ENCODE measurements at regions not wholly inside any gene's neighbourhood (a gene's known extent, or its start where the extent isn't known, plus 50 kb on each side); places are given as distances from the start of the nearest gene placed in this dataset.

GRCh38 chr4:152110780-152111179 is 350.0 kb upstream of the GATB start:
- TF ChIP-seq, protein P1, sequence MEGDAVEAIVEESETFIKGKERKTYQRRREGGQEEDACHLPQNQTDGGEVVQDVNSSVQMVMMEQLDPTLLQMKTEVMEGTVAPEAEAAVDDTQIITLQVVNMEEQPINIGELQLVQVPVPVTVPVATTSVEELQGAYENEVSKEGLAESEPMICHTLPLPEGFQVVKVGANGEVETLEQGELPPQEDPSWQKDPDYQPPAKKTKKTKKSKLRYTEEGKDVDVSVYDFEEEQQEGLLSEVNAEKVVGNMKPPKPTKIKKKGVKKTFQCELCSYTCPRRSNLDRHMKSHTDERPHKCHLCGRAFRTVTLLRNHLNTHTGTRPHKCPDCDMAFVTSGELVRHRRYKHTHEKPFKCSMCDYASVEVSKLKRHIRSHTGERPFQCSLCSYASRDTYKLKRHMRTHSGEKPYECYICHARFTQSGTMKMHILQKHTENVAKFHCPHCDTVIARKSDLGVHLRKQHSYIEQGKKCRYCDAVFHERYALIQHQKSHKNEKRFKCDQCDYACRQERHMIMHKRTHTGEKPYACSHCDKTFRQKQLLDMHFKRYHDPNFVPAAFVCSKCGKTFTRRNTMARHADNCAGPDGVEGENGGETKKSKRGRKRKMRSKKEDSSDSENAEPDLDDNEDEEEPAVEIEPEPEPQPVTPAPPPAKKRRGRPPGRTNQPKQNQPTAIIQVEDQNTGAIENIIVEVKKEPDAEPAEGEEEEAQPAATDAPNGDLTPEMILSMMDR (IDR thresholded peaks at IDR 0.05) = no peak
- no peak for TF ChIP-seq ZFX (IDR thresholded peaks at IDR 0.05; ENCODE audit: borderline replicate concordance)
- no peak overlapping the region for H3K27ac ChIP-seq

GRCh38 chr4:152109531-152110509 is 349.0 kb upstream of the GATB start:
- H3K27ac ChIP-seq = no peak overlapping the region
- TF ChIP-seq, protein P1 (IDR thresholded peaks at IDR 0.05) = no peak
- TF ChIP-seq ZFX (IDR thresholded peaks at IDR 0.05; ENCODE audit: borderline replicate concordance) = no peak

DNA sequence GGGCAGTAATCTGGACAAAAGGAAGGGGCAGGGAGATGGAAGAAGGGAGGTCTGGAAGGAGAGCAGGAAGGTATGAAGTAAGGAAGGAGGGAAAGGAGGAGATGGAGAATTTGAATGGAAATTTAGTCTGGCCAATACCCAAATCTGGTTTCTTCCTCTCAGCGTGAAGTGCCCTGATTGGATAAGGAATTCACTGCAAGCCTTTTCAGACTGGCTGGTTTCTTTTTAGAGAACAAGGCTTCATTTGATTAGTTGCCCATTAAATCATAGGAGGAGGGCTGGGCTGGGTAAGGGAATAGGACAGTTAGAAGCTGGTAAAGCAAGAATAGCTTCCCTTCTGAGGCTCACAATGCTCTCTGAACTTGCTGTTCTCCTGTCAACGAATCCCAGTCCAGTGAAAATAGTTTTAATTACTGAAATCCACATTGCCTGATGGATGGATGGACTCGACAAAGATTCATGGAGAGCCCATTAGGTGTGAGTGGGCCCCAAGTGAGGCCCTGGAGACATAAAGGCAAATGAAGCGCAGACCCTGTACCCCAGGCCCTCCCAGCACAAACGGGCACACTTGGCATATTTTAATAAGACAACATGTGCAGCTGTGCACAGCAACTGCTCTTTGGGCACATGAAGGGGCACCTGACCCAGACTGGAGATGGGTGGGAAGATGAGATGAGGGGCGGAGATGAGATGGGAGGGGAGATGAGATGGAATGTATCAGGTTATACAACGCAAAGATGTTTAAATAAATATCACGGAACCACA is 347.1 kb upstream of the GATB start:
- H3K27ac ChIP-seq = no peak overlapping the region
- no peak for TF ChIP-seq ZFX (IDR thresholded peaks at IDR 0.05; ENCODE audit: borderline replicate concordance)
- TF ChIP-seq, protein P1 (IDR thresholded peaks at IDR 0.05) = no peak

GRCh38 chr4:152106781-152107321 is 346.0 kb upstream of the GATB start:
- H3K27ac ChIP-seq = no peak overlapping the region
- TF ChIP-seq ZFX (IDR thresholded peaks at IDR 0.05; ENCODE audit: borderline replicate concordance) = no peak
- TF ChIP-seq, protein P1 (IDR thresholded peaks at IDR 0.05) = no peak

GRCh38 chr4:152106113-152106763 is 345.4 kb upstream of the GATB start:
- H3K27ac ChIP-seq = no peak overlapping the region
- no peak for TF ChIP-seq ZFX (IDR thresholded peaks at IDR 0.05; ENCODE audit: borderline replicate concordance)
- TF ChIP-seq, protein P1 (IDR thresholded peaks at IDR 0.05) = no peak

- H3K27ac ChIP-seq = no peak overlapping the region
- TF ChIP-seq, protein P1 (IDR thresholded peaks at IDR 0.05) = no peak
- no peak for TF ChIP-seq ZFX (IDR thresholded peaks at IDR 0.05; ENCODE audit: borderline replicate concordance)
Observed at GRCh38 chr4:152104901-152105357, 344.1 kb upstream of the GATB start.

All from 22Rv1 (cell line).